Lower leg skin (tissue), 3 donors: ENCODE measurements at regions not wholly inside any gene's neighbourhood (a gene's known extent, or its start where the extent isn't known, plus 50 kb on each side); places are given as distances from the start of the nearest gene placed in this dataset.

Experiments used
- POLR2A ChIP-seq, 2 donors: fragments of 450-650 bp; IDR thresholded peaks; one replicate each; pipeline ENCODE4 v1.6.1; 2016 to 2017; ENCODE audit warnings: antibody characterized with exemption in 2 of 2, mild to moderate bottlenecking in 1 of 2, moderate library complexity in 1 of 2
- TF ChIP-seq, protein P1 (sequence below), 3 donors: fragments of 450-650 bp; IDR thresholded peaks; one replicate each; pipeline ENCODE4 v1.5.1; 2016; ENCODE audit warnings: antibody characterized with exemption in 3 of 3, mild to moderate bottlenecking in 3 of 3, moderate library complexity in 2 of 3

DNA sequence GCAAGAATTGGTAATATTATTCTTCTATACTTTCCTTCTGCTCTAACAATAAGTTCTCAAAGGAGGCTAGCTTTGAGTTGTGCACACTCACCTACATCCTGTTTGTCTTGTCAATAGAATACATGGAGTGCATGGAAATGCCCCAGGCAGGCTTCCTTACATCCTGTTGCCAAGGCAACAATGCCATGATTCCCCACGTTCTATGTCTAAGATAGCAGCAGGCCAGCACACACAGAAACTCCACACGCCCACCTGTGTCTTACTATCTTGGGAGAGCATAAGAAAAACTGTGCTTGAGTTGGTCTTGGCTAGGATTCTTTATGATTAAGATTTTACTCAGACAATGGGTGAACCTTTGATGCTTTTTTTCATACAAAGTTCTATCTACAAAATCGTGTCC is 379.2 kb downstream of the AASDHPPT start:
- TF ChIP-seq, protein P1, sequence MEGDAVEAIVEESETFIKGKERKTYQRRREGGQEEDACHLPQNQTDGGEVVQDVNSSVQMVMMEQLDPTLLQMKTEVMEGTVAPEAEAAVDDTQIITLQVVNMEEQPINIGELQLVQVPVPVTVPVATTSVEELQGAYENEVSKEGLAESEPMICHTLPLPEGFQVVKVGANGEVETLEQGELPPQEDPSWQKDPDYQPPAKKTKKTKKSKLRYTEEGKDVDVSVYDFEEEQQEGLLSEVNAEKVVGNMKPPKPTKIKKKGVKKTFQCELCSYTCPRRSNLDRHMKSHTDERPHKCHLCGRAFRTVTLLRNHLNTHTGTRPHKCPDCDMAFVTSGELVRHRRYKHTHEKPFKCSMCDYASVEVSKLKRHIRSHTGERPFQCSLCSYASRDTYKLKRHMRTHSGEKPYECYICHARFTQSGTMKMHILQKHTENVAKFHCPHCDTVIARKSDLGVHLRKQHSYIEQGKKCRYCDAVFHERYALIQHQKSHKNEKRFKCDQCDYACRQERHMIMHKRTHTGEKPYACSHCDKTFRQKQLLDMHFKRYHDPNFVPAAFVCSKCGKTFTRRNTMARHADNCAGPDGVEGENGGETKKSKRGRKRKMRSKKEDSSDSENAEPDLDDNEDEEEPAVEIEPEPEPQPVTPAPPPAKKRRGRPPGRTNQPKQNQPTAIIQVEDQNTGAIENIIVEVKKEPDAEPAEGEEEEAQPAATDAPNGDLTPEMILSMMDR (IDR thresholded peaks at IDR 0.05), result no peak
- no peak for TF ChIP-seq POLR2A (IDR thresholded peaks at IDR 0.05)
